Right lobe of liver (tissue), 6 donors: ENCODE measurements at regions not wholly inside any gene's neighbourhood (a gene's known extent, or its start where the extent isn't known, plus 50 kb on each side); places are given as distances from the start of the nearest gene placed in this dataset.

Experiments used
- ATAC-seq, 4 donors: fragments of 200-7000 bp; cut with Tn5 transposase; one replicate each; pipeline ENCODE4 v1.9.1; 2020; ENCODE audit warnings: mild to moderate bottlenecking in 4 of 4, moderate library complexity in 4 of 4
- DNase-seq, 3 donors: peaks; one replicate each; pipeline ENCODE4 v3.0.0-alpha.2; 2020
- H3K27ac ChIP-seq, 3 donors: fragments of 200-600 bp; one replicate each; pipeline ENCODE4 v1.8.0; 2022
- H3K27me3 ChIP-seq, 2 donors: fragments of 200-600 bp; one replicate each; pipeline ENCODE4 v1.8.0; 2022
- H3K36me3 ChIP-seq, 4 donors: fragments of 200-600 bp; sonication (generic) in 1 of 4; one replicate each; pipeline versions ENCODE4 v1.5.1 to v1.8.0; 2017 to 2022; ENCODE audit warnings: control low read depth in 1 of 4
- H3K4me1 ChIP-seq, 4 donors: fragments of 200-600 bp; sonication (generic) in 1 of 4; one replicate each; pipeline versions ENCODE4 v1.5.1 to v1.8.0; 2017 to 2022; ENCODE audit warnings: control low read depth in 1 of 4
- H3K4me3 ChIP-seq, 3 donors: fragments of 200-600 bp; one replicate each; pipeline ENCODE4 v1.8.0; 2022
- H3K9me3 ChIP-seq, 4 donors: fragments of 200-600 bp; sonication (generic) in 1 of 4; one replicate each; pipeline versions ENCODE4 v1.5.1 to v1.8.0; 2017 to 2022; ENCODE audit warnings: control low read depth in 1 of 4
- POLR2A ChIP-seq: fragments of 450-650 bp; IDR thresholded peaks from one replicate; pipeline ENCODE4 v1.6.1; 2017; ENCODE audit warnings: antibody characterized with exemption, mild to moderate bottlenecking
- WGBS: methylation state at CpG from one replicate; pipeline ENCODE4 v1.1.6; 2018; ENCODE audit warnings: low coverage, low lambda C conversion rate; ENCODE audit not compliant: insufficient coverage; ENCODE audit errors: missing lambda C conversion rate; 5-methylcytosine and 5-hydroxymethylcytosine counted together
- intact Hi-C, 2 donors: fragments of 100-400 bp; cut with DNase I; formaldehyde crosslinking; loops; one replicate each; pipeline versions ENCODE4 v1.11.2 to v1.14.1; 2022
- TF ChIP-seq, protein P1 (sequence below), 4 donors: fragments of 200-600 bp in 3 of 4; fragments of 450-650 bp in 1 of 4; IDR thresholded peaks; one replicate each; pipeline versions ENCODE4 v1.5.1 to v1.8.0; 2016 to 2022; ENCODE audit warnings: antibody characterized with exemption in 4 of 4, mild to moderate bottlenecking in 2 of 4
- donor health status: DM: no; HTN: yes; CAD: no.
- donor health status: DM: no; HTN: no; CAD: no.
- donor health status: DM: no; HTN: no; CAD: no.
- donor health status: DM: no; HTN: yes; CAD: no.
- donor health status: DM: no; HTN: yes; CAD: no.

DNA sequence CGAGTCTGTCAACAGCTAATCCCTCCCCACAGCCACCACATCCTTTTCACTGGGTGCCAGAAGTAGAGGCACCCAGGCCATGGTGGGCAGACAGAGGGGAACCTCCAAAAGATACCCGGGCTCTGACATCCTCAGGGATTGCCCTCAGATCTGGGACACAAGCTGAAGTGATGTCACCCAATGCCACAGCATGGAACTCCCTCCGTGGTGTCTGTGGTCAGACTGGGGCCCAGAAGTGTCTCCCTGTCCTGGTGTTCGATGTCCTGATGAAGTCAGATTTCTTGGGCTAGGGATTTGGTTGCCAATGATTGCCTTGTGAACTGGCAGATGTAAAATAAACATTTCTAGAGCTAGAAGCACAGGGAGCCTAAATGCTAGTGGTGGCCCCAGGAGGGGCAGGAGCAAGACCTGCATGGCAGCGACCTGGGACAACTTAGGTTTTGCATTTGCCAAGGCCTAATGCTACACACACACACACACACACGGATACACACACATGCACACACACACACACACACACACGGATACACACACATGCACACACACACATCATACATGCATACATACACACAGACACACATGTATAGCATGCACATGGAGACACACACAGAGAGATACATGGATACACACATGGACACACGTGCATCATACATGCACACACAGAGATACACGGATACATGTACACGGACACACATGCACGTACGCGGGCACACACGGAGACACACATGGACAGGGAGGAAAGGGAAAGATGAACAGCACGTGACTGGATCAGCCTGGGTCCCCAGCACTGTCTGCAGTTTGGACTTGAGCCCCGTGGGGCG, 221.0 kb downstream of the NFATC2 start:
- Histone ChIP-seq H3K4me3 (no peak overlapping the region), H3K9me3 (no peaks in the 10 kb centered on the region), H3K27me3 (no peaks in the 10 kb centered on the region), H3K27ac (no peak overlapping the region), H3K4me1 (no peaks in the 10 kb centered on the region), H3K36me3 (no peaks in the 10 kb centered on the region)
- WGBS, result 63% methylated on average over 9 of the region's 17 CpGs
- no peak for ATAC-seq
- no peak for DNase-seq
- intact Hi-C loops, result no loop called here
- TF ChIP-seq POLR2A, result no peak
- TF ChIP-seq, protein P1, sequence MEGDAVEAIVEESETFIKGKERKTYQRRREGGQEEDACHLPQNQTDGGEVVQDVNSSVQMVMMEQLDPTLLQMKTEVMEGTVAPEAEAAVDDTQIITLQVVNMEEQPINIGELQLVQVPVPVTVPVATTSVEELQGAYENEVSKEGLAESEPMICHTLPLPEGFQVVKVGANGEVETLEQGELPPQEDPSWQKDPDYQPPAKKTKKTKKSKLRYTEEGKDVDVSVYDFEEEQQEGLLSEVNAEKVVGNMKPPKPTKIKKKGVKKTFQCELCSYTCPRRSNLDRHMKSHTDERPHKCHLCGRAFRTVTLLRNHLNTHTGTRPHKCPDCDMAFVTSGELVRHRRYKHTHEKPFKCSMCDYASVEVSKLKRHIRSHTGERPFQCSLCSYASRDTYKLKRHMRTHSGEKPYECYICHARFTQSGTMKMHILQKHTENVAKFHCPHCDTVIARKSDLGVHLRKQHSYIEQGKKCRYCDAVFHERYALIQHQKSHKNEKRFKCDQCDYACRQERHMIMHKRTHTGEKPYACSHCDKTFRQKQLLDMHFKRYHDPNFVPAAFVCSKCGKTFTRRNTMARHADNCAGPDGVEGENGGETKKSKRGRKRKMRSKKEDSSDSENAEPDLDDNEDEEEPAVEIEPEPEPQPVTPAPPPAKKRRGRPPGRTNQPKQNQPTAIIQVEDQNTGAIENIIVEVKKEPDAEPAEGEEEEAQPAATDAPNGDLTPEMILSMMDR (IDR thresholded peaks at IDR 0.05), result no peak

DNA sequence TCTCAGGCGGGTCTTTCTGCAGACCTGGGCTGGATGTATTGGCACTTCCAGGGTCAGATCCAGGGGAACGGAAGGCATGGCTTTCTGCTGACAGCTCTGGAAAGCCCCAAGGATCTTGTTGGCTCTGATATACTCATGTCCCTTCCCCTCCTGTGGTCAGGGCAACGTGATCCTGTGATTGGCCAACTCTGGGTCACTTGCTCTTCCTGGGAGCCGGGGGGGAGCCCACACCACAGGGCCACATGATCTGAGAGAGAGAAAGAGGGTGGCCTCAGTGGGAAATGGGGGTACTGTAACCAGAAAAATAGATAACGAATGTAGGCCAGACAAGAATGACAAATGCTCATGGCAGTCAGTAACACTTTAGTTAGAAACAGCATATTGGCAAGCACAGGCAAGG, 223.0 kb downstream of the NFATC2 start:
- H3K4me3 ChIP-seq, result no peak overlapping the region
- ATAC-seq (no peak), DNase-seq (no peak)
- no peak overlapping the region for H3K27ac ChIP-seq
- WGBS, result 31% methylated on average over 3 of the region's 5 CpGs
- H3K4me1 ChIP-seq, result no peaks in the 10 kb centered on the region
- H3K27me3 ChIP-seq, result no peaks in the 10 kb centered on the region
- TF ChIP-seq, protein P1 (IDR thresholded peaks at IDR 0.05), result no peak
- no peak for TF ChIP-seq POLR2A
- intact Hi-C loops, result no loop called here
- no peaks in the 10 kb centered on the region for H3K9me3 ChIP-seq
- no peaks in the 10 kb centered on the region for H3K36me3 ChIP-seq

DNA sequence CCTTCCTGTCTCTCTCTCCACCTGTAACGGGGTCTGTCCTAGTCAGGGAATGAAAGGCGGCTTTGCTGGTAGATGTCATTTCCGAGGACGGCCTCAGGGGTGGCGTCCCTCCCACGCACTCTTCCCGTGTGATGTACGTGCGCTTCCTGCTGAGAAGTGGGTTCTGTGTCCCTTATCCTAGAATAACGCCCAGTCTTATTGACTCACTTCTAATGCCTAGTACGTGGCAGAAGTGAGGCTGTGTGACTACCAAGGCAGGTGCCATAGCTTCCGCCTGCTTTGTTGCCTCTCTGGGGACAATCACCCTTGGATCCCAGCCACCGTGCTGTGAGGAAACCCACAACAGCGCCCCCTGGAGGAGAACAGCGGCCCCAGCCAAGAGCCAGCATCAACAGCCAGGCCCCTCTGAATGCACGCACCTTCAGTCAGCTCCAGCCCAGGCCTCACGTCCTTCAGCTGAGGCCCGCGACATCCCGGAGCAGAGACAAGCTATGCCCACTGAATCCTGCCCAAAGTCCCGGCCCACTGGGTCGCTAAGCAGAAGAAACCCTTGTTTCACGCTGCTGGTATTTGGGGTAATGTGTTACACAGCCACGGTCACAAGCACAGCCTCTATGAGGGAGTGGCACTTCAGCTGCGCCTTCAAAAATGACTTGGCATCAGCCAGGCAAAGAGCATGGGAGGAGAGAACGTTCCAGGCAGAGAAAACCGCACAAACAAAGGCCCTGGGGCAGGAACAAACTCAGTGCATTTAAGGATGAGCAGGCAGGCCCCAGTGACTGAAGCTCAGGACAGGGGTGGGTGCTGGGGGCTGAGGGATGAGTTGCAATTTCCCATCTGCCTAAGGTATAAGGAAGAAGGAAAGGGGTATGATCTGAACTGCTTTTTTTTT, 224.2 kb downstream of the NFATC2 start:
- WGBS, result 56% methylated on average over 22 of the region's 27 CpGs
- no peaks in the 10 kb centered on the region for H3K9me3 ChIP-seq
- no peaks in the 10 kb centered on the region for H3K27me3 ChIP-seq
- no peak overlapping the region for H3K4me3 ChIP-seq
- no peak overlapping the region for H3K27ac ChIP-seq
- TF ChIP-seq, protein P1 (IDR thresholded peaks at IDR 0.05), result peak; percentile 22 to 43 (median 34)
- no peak for TF ChIP-seq POLR2A
- H3K4me1 ChIP-seq, result no peaks in the 10 kb centered on the region
- H3K36me3 ChIP-seq, result no peaks in the 10 kb centered on the region
- intact Hi-C loops, result no loop called here
- peak in 2 of 3 donors; percentile 48 to 56 for DNase-seq
- peak; percentile 45 to 70 (median 54) for ATAC-seq

DNA sequence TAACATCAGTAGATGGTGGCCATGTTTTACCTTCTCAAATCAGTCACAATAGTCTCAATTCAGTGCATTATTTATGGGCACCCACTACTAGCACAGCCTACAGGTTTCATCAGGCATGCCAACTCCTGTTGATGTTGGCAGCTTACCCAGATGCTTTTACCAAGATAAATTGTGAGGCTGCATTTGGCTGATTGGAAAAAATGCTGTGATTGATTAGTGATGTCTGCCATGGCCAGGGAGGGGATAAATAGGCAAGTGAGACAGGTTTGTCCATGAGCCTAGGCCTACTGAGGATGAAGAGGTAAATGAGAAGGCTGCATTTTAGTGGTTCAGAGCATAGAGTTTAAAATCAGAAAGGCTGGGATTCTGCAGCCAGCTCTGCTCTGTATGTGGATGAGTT, 227.1 kb downstream of the NFATC2 start:
- no peaks in the 10 kb centered on the region for H3K9me3 ChIP-seq
- DNase-seq, result no peak
- intact Hi-C loops, result no loop called here
- H3K4me1 ChIP-seq, result no peaks in the 10 kb centered on the region
- no peaks in the 10 kb centered on the region for H3K27me3 ChIP-seq
- no peak for ATAC-seq
- H3K4me3 ChIP-seq, result no peak overlapping the region
- no peaks in the 10 kb centered on the region for H3K36me3 ChIP-seq
- H3K27ac ChIP-seq, result no peak overlapping the region
- TF ChIP-seq, protein P1 (IDR thresholded peaks at IDR 0.05), result no peak
- TF ChIP-seq POLR2A, result no peak
